ENCODE measurements at regions not wholly inside any gene's neighbourhood (a gene's known extent, or its start where the extent isn't known, plus 50 kb on each side); places are given as distances from the start of the nearest gene placed in this dataset.
A peak's percentile ranks its signal among the peaks of the same experiment; 100 is the strongest.
"Not testable (repeated sequence)": the region's sequence is repeated elsewhere in the genome, so short reads cannot be mapped to it uniquely, and the experiment has no call there.

GRCh38 chr15:59894835-59895234 is 109.3 kb upstream of the FOXB1 start:
- no peak for TF ChIP-seq CTCF (IDR thresholded peaks at IDR 0.05; ENCODE audit: low read depth, low read length, missing control alignments)
- no peak for DNase-seq
- Histone ChIP-seq H3K36me3 (replicated peaks) (no peaks in the 10 kb centered on the region), H3K27ac (no peak overlapping the region), H3K4me3 (ENCODE audit: low read depth, low read length) (no peak overlapping the region), H3K27me3 (replicated peaks) (no peaks in the 10 kb centered on the region)
- in situ Hi-C loops (cut with HindIII; ENCODE audit: low pct_ligation_motif_present, low sequenced_read_pairs) = no loop called here

DNA sequence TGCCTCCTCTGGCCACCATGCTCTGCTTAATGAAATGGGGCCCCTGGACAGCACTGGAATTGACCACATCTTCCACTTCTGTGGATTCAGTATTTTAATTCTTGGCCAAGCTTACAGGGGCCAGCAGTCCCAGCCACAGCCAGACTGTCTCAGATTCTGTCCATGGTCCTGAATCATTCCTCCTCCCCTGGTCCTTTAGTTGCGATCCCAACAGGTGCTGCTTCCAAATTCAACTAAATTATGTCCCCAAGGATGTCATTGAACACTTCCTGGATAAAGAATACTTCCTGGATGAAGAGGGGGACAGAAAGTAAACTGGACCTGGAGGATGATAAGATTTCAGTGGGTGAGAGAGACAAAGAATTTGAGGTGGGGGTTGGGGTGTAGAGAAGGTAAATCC is 111.1 kb upstream of the FOXB1 start:
- H3K36me3 ChIP-seq (replicated peaks) = no peaks in the 10 kb centered on the region
- DNase-seq = peak; percentile 17
- no peaks in the 10 kb centered on the region for H3K27me3 ChIP-seq (replicated peaks)
- TF ChIP-seq CTCF (IDR thresholded peaks at IDR 0.05; ENCODE audit: low read depth, low read length, missing control alignments) = no peak
- in situ Hi-C loops (cut with HindIII; ENCODE audit: low pct_ligation_motif_present, low sequenced_read_pairs) = no loop called here
- no peak overlapping the region for H3K4me3 ChIP-seq (ENCODE audit: low read depth, low read length)
- no peak overlapping the region for H3K27ac ChIP-seq

GRCh38 chr15:59887870-59888269 is 116.2 kb upstream of the FOXB1 start:
- in situ Hi-C loops (cut with HindIII; ENCODE audit: low pct_ligation_motif_present, low sequenced_read_pairs); H3K27me3 ChIP-seq (replicated peaks); H3K27ac ChIP-seq; DNase-seq; H3K4me3 ChIP-seq (ENCODE audit: low read depth, low read length); H3K36me3 ChIP-seq (replicated peaks): not testable (repeated sequence)

DNA sequence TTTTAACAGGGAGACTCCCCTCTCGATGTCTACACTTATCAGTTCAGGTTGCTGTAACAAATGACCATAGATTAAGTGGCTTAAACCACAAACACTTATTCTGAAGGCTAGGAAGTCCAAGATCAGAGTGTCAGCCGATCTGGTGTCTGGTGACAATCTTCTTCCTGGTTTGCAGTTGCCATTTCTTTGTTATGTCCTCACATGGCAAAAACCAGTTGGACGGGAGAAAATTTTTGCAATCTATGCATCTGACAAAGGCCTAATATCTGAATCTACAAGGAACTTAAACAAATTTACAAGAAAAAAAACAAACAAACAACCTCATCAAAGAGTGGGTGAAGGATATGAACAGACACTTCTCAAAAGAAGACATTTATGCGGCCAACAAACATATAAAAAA is 116.9 kb upstream of the FOXB1 start:
- no peak for DNase-seq
- H3K4me3 ChIP-seq (ENCODE audit: low read depth, low read length) = no peak overlapping the region
- no peak for TF ChIP-seq CTCF (IDR thresholded peaks at IDR 0.05; ENCODE audit: low read depth, low read length, missing control alignments)
- H3K27ac ChIP-seq = no peak overlapping the region
- no peaks in the 10 kb centered on the region for H3K36me3 ChIP-seq (replicated peaks)
- H3K27me3 ChIP-seq (replicated peaks) = no peaks in the 10 kb centered on the region
- in situ Hi-C loops (cut with HindIII; ENCODE audit: low pct_ligation_motif_present, low sequenced_read_pairs) = no loop called here

- H3K4me3 ChIP-seq (ENCODE audit: low read depth, low read length) = no peak overlapping the region
- no peak overlapping the region for H3K27ac ChIP-seq
Observed at GRCh38 chr15:59886441-59886840, 117.7 kb upstream of the FOXB1 start.

GRCh38 chr15:59885832-59886231 is 118.3 kb upstream of the FOXB1 start:
- H3K27me3 ChIP-seq (replicated peaks) = no peaks in the 10 kb centered on the region
- H3K4me3 ChIP-seq (ENCODE audit: low read depth, low read length) = no peak overlapping the region
- TF ChIP-seq CTCF (IDR thresholded peaks at IDR 0.05; ENCODE audit: low read depth, low read length, missing control alignments) = no peak
- no peak for DNase-seq
- in situ Hi-C loops (cut with HindIII; ENCODE audit: low pct_ligation_motif_present, low sequenced_read_pairs) = no loop called here
- no peaks in the 10 kb centered on the region for H3K36me3 ChIP-seq (replicated peaks)
- H3K27ac ChIP-seq = no peak overlapping the region

More at GRCh38 chr15:59886441-59886840, 117.7 kb upstream of the FOXB1 start:
- no peaks in the 10 kb centered on the region for H3K27me3 ChIP-seq (replicated peaks)
- DNase-seq = no peak
- H3K36me3 ChIP-seq (replicated peaks) = no peaks in the 10 kb centered on the region
- TF ChIP-seq CTCF (IDR thresholded peaks at IDR 0.05; ENCODE audit: low read depth, low read length, missing control alignments) = no peak
- in situ Hi-C loops (cut with HindIII; ENCODE audit: low pct_ligation_motif_present, low sequenced_read_pairs) = no loop called here
